NCI-H748 (cell line): ENCODE measurements at regions not wholly inside any gene's neighbourhood (a gene's known extent, or its start where the extent isn't known, plus 50 kb on each side); places are given as distances from the start of the nearest gene placed in this dataset.
"Not testable (repeated sequence)": the region's sequence is repeated elsewhere in the genome, so short reads cannot be mapped to it uniquely, and the experiment has no call there.

ENCODE experiments used
- DNase-seq: peaks from one replicate; lab custom pipeline; 2025; ENCODE audit not compliant: unreplicated experiment; lab: John Stamatoyannopoulos, UW

DNA sequence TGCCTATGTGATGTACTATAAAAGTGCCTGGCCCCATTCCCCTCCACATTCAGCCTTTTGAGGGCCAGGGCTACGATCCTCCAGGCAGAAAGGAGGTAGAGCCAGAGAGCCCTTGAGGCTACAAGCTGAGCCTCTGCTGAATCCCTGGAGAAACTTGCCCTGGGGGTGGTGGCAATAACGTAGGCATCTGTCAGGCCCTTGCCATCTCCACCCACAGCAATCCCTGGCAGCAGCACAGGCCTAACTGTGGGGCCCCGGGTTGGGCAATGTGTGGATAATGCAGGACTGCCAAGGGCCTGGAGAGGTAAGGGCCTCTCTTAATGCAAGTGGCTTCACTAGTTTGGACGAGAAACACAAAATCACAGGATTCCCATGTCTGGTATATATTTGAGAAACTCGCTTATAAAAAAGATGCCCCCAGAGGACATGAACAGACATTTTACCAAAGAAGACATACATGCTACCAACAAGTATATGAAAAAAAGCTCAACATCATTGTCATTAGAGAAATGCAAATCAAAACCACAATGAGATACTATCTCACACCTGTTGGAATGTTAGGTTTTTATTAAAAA is 99.0 kb downstream of the QRSL1 start:
- DNase-seq: no peak

DNA sequence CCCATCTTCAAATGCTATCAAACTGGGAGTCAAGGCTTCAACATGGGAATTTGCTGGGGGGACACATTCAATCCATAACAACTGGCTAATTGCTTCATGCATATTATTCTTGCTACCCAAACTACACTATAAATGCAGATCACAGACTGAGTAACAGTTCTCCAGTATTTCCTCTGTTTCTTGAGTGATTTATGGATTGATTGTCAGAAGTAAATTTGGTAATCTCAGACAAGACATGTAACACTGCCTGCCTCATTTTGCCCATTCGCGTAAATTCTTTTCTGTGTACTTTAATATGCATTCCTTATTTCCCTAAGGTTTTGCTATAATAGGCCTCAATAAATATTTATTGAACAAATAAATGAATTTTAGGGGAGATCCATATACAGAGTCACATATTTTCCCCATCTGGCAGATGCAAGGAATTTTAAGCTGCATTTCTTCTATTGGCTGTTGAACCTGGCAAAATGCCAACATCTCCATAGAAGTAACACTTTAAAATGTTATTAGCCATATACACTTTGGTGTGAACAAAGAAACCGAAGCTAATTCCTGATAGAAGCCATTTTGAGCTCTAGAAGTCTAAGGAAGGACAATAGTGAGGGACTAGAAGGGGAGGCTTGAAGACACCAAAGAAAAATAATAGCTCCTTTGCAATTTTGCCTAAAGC is 98.2 kb downstream of the QRSL1 start:
- peak; percentile 45 for DNase-seq

DNA sequence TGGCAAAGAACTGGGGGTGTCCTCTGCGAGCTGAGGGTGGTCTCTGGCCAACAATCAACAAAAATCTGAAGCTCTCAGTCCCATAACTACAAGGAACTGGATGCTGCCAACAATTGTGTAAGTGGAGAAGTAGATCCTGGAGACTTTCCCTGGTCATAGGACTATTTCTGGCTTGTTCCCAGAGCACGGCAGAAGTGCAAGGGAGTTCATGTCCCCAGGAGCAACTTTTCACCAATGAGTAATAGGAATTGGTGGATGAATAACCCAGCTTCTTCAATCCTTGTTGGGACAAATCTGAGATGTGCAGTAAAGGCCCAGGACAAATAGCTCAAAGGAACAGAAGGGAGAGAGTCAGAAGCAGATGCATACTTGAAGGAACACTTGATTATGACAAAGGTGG is 95.5 kb downstream of the QRSL1 start:
- no peak for DNase-seq

DNA sequence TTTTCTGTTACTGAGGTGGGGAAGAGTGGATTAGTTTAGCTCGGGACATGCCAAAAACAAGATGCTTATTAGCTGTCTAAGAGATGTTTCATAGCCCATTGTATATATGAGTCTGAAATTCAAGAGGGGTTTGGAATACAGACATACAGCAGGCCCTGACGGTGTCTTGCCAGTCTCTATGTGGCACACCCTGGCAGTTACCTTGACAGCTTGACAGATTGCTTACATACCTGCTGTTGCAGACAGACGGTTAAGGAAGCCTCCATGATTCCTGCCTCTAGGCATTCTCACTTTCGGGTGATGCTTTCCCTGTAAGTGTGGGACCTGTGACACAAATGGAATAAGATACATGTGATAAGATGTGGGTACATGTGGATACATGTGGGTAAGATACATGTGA is 95.0 kb downstream of the QRSL1 start:
- DNase-seq: no peak

DNA sequence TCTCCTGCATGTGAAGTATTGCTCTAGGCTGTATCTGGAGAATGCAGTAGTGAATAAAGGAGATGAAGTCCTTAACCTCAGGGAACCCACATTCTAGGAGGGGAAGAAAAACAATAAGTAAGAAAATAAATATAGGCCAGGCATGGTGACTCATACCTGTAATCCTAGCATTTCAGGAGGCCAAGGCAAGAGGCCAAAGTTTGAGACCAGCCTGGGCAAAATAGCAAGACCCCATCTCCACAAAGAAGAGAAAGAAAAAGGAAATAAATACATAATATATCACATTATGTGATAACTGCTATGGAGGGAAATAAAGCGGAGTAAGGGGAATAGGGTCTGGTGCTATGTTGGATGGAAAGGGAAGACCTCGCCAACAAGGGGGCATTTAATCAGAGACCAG is 94.0 kb downstream of the QRSL1 start:
- DNase-seq: not testable (repeated sequence)

DNA sequence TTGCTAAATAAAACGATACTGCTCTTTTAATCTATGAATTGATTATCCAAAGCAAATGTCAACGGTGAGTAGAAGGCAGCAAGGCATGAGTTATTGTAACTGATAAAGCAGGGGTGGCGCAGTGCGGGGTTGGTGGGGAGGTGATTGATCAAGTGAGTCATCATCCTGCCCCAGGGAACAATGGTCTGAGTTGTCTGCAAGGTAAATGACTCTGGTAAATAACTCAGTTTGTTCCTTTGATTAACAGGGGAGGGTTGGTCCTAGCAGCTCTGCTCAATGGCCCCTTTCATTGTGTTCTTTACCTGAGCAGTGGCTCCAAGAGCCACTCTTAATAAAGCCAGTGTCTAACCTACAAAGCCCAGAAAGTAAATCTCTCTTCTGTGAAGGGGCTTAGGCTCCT is 91.8 kb downstream of the QRSL1 start:
- peak; percentile 44 for DNase-seq
